ENCODE measurements at regions not wholly inside any gene's neighbourhood (a gene's known extent, or its start where the extent isn't known, plus 50 kb on each side); places are given as distances from the start of the nearest gene placed in this dataset.

DNA sequence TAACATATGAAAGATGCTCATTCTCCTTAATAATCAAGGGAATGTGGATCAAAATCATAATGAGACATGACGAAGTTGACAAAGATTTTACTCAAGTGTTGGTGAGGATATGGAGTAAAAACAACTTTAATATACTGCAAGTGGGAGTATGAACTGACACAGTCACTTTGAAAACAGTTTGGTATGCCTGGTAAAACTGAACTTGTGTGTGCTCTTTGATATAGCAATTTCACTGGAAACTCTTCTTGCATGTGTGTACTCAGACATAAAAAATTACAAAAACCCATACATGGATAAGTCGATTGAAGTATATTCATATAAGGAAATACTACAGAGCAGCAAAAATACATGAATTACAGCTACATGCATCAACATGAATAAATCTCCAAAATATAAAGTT, 182.5 kb downstream of the NFKBIZ start:
- H3K4me3 Mint-ChIP-seq (ENCODE audit: unreplicated experiment), result no peak overlapping the region
- no peaks in the 10 kb centered on the region for H3K9me3 Mint-ChIP-seq (ENCODE audit: unreplicated experiment)
- no peak overlapping the region for H3K27ac Mint-ChIP-seq (ENCODE audit: unreplicated experiment)
- no peaks in the 10 kb centered on the region for H3K27me3 Mint-ChIP-seq (ENCODE audit: unreplicated experiment)
- H3K36me3 Mint-ChIP-seq (ENCODE audit: low read depth, unreplicated experiment), result no peaks in the 10 kb centered on the region
- TF ChIP-seq, protein P1, sequence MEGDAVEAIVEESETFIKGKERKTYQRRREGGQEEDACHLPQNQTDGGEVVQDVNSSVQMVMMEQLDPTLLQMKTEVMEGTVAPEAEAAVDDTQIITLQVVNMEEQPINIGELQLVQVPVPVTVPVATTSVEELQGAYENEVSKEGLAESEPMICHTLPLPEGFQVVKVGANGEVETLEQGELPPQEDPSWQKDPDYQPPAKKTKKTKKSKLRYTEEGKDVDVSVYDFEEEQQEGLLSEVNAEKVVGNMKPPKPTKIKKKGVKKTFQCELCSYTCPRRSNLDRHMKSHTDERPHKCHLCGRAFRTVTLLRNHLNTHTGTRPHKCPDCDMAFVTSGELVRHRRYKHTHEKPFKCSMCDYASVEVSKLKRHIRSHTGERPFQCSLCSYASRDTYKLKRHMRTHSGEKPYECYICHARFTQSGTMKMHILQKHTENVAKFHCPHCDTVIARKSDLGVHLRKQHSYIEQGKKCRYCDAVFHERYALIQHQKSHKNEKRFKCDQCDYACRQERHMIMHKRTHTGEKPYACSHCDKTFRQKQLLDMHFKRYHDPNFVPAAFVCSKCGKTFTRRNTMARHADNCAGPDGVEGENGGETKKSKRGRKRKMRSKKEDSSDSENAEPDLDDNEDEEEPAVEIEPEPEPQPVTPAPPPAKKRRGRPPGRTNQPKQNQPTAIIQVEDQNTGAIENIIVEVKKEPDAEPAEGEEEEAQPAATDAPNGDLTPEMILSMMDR (IDR thresholded peaks at IDR 0.05; ENCODE audit: unreplicated experiment), result no peak
- DNase-seq (ENCODE audit: low spot score), result no peak
- no peaks in the 10 kb centered on the region for H3K4me1 Mint-ChIP-seq (ENCODE audit: unreplicated experiment)

DNA sequence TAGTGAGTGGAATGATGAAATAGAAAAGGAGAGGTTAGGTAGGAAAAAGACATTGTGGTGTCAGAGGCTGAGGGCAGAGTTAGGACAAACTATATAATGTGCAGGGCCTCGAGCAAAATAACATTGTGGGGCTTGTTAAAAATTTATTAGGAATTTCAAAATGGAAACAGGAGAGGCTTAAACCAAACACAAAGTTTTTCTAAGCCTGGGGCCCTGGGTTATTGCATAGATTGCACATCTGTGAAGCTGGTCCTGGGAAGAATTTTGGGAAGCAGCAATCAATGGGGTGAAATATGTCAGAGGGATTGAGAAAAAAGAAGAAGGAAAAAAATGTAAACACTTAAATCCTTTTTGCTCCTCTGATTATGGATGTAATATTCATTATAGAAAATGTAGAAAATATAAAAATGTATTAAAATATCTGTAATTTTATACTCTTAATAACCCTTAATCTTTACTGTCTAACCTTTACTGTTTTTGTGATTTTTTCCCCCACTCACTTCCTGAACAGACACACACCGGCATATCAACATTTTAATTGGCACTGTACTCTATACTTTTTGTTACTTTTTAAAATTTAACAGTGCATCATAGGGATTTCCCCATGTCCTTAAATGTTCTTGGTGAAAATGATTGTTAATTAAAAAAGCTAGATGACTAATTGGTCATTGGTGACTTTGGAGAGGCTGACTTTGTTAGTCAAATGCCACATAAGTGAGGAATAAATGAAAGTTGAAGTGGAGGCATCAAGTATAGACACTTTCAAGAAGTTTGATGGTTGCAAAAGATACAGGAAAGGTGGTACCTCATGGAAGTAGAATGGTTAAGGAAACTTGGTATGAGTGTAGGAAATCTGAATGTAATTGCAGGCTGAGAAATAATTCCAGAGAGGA, 183.4 kb downstream of the NFKBIZ start:
- Mint-ChIP-seq H3K4me1 (ENCODE audit: unreplicated experiment) (no peaks in the 10 kb centered on the region), H3K9me3 (ENCODE audit: unreplicated experiment) (no peaks in the 10 kb centered on the region), H3K27ac (ENCODE audit: unreplicated experiment) (no peak overlapping the region), H3K36me3 (ENCODE audit: low read depth, unreplicated experiment) (no peaks in the 10 kb centered on the region), H3K4me3 (ENCODE audit: unreplicated experiment) (no peak overlapping the region), H3K27me3 (ENCODE audit: unreplicated experiment) (no peaks in the 10 kb centered on the region)
- DNase-seq (ENCODE audit: low spot score), result no peak
- TF ChIP-seq, protein P1 (IDR thresholded peaks at IDR 0.05; ENCODE audit: unreplicated experiment), result no peak

DNA sequence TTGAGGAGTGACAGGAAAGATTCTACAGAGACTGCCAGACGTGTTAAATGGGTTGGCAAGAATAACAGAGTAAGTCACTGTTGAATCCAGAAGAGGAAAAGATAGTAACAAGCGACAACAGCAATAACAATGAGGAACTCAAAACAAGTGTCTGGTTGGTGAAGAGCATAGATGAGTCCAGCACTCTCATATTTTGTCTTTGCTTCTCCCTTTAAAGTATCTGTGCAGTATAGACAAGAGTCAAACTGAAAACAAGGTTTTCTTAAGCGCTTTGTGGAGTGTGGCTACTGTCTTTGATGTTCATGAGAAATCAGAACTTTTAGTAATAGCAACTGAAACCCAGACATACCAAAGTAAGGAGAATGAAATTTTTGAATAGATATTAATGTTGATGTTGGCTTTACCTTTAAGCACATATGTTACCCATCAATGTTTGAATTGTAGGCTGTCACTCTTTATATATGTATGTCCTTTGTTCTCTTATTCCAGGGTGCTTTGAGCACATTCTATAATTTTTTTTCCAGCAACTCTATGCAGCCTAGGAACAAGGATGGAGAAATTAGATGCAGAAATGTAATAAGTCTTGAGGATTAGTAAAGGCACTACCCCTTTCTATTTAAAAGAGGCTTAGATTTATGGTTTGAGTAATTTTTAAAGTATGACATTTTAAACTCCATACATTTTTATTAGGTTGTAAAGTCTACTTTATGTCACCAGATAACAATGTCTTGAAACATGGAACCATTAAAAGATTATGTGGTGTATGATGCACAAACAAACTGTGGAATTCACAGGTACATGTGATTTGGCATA, 185.5 kb downstream of the NFKBIZ start:
- TF ChIP-seq, protein P1 (IDR thresholded peaks at IDR 0.05; ENCODE audit: unreplicated experiment), result no peak
- Mint-ChIP-seq H3K36me3 (ENCODE audit: low read depth, unreplicated experiment) (no peaks in the 10 kb centered on the region), H3K4me1 (ENCODE audit: unreplicated experiment) (no peaks in the 10 kb centered on the region)

DNA sequence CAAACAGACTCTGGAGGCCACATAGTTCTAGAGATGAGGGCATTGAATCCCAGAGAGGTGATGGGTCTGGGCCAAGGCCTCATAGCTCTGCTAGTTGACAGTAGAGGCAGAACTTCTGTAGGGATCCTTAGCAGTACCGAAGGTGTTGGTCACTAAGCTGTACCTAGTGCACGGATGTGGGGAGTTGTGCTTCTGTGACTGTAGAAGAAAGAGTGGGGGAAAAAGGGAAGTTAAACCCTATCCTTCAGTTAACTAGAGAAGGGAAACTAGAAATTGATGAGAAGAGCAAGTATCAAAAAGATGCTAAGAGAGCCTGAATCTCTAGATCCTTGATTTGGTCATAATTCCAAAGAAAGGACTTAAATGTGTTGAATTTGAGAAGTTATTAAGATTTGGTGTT, 186.7 kb downstream of the NFKBIZ start:
- H3K9me3 Mint-ChIP-seq (ENCODE audit: unreplicated experiment), result peaks cover 4% of the 10 kb centered on the region
- no peak overlapping the region for H3K4me3 Mint-ChIP-seq (ENCODE audit: unreplicated experiment)
- no peaks in the 10 kb centered on the region for H3K4me1 Mint-ChIP-seq (ENCODE audit: unreplicated experiment)
- H3K27ac Mint-ChIP-seq (ENCODE audit: unreplicated experiment), result no peak overlapping the region
- H3K27me3 Mint-ChIP-seq (ENCODE audit: unreplicated experiment), result peaks cover 5% of the 10 kb centered on the region
- no peaks in the 10 kb centered on the region for H3K36me3 Mint-ChIP-seq (ENCODE audit: low read depth, unreplicated experiment)
- TF ChIP-seq, protein P1 (IDR thresholded peaks at IDR 0.05; ENCODE audit: unreplicated experiment), result no peak
- DNase-seq (ENCODE audit: low spot score), result no peak

More for the DNA sequence above, 185.5 kb downstream of the NFKBIZ start:
- H3K27ac Mint-ChIP-seq (ENCODE audit: unreplicated experiment), result no peak overlapping the region
- no peak overlapping the region for H3K4me3 Mint-ChIP-seq (ENCODE audit: unreplicated experiment)
- peaks cover 4% of the 10 kb centered on the region for H3K9me3 Mint-ChIP-seq (ENCODE audit: unreplicated experiment)
- H3K27me3 Mint-ChIP-seq (ENCODE audit: unreplicated experiment), result peaks cover 2% of the 10 kb centered on the region
- no peak for DNase-seq (ENCODE audit: low spot score)
